MM.1S (cell line): ENCODE measurements at regions not wholly inside any gene's neighbourhood (a gene's known extent, or its start where the extent isn't known, plus 50 kb on each side); places are given as distances from the start of the nearest gene placed in this dataset.

Source experiments
- CTCF ChIP-seq: fragments of 300-600 bp; sonication (generic); IDR thresholded peaks from 2 replicates; pipeline ENCODE4 v1.5.1; 2016; ENCODE audit warnings: antibody characterized with exemption, low read length, mixed read lengths
- EZH2 ChIP-seq: fragments of 300-600 bp; sonication (generic); optimal IDR thresholded peaks from 2 replicates; pipeline ENCODE3; 2017; ENCODE audit warnings: low read depth, mild to moderate bottlenecking, antibody characterized with exemption, low read length, mixed read lengths
- EZH2phosphoT487 ChIP-seq: fragments of 300-600 bp; sonication (generic); IDR thresholded peaks from 2 replicates; pipeline ENCODE4 v1.6.1; 2018; ENCODE audit warnings: antibody characterized with exemption, low read length

- no peak for TF ChIP-seq EZH2phosphoT487
- no peak for TF ChIP-seq CTCF
- no peak for TF ChIP-seq EZH2
Measured at GRCh38 chr5:125657936-125658335, 765.3 kb upstream of the GRAMD2B start.
